ENCODE measurements at regions not wholly inside any gene's neighbourhood (a gene's known extent, or its start where the extent isn't known, plus 50 kb on each side); places are given as distances from the start of the nearest gene placed in this dataset.

- TF ChIP-seq CTCF (IDR thresholded peaks at IDR 0.05), result no peak
- TF ChIP-seq POLR2A (IDR thresholded peaks at IDR 0.05), result no peak
Observed at GRCh38 chr3:176321099-176321498, 876.2 kb downstream of the TBL1XR1 start.
